ENCODE measurements at regions not wholly inside any gene's neighbourhood (a gene's known extent, or its start where the extent isn't known, plus 50 kb on each side); places are given as distances from the start of the nearest gene placed in this dataset.

DNA sequence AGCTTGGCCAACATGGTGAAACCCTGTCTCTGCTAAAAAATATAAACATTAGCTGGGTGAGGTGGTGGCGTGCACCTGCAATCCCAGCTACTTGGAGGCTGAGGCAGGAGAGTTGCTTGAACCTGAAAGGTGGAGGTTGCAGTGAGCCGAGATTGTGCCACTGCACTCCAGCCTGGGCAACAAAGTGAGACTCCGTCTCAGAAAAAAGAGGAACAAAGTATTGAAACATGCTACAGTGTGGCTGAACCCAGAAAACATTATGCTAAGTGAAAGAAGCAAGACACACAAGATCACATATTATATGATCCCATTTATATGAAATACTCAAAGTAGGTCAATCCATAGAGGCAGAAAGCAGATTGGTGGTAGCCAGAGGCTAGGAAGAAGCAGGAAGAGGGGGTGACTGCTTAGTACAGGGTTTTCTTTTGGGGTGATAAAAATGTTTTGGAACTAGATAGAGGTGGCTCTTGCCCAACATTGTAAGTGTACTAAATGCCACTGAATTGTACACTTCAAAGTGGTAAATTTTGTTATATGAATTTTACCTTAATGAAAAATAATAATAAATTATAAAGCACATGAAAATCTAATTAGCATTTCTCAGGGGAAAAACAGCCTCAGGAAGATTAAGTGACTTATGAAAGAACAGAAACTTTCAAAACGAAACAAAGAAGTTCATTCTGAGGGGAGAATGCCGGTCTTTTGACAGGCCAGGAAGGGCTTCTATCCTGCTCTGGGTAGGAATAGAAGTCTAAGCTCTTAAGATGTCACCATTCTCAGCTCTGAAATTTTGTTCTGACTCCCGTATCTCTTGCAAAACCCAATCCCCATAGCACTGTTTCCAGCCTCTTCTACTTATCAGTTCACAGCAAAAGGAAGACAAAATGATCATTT lies 161.1 kb upstream of the TBCA start:
- 0% methylated on average over 6 of the region's 6 CpGs for WGBS (ENCODE audit: insufficient coverage, insufficient replicate concordance, low lambda C conversion rate, missing lambda C conversion rate)
- Histone ChIP-seq H3K4me3 (peak overlapping the region; percentile 55; the same call in 1 of the 2 replicates), H3K9ac (ENCODE audit: control insufficient read depth, insufficient read depth, low read length) (peak overlapping the region; percentile 36; the same call in 1 of the 2 replicates), H3K36me3 (ENCODE audit: control insufficient read depth in 2 of 2, insufficient read depth in 2 of 2, low read length in 1 of 2) (no peaks in the 10 kb centered on the region), H2AFZ (ENCODE audit: control insufficient read depth, low read depth, low read length) (peak overlapping the region; percentile 7; the same call in 1 of the 2 replicates), H4K20me1 (ENCODE audit: control insufficient read depth, insufficient read depth) (no peaks in the 10 kb centered on the region), H3K4me1 (ENCODE audit: control insufficient read depth, insufficient read depth, low read length) (peaks cover 28% of the 10 kb centered on the region), H3K4me2 (ENCODE audit: control insufficient read depth, insufficient read depth) (peak overlapping the region; percentile 43), H3K9me3 (replicated peaks; ENCODE audit: control insufficient read depth, insufficient read depth, low read length) (no peaks in the 10 kb centered on the region; the same call in 1 of the 3 replicates), H3K27me3 (replicated peaks in 1 of 2; ENCODE audit: control insufficient read depth in 2 of 2, insufficient read depth in 2 of 2, low read length in 1 of 2) (no peaks in the 10 kb centered on the region), H3K79me2 (ENCODE audit: control insufficient read depth, insufficient read depth, low read length) (no peaks in the 10 kb centered on the region), H3K27ac (ENCODE audit: control insufficient read depth, insufficient read depth) (peak overlapping the region; percentile 86)
- peak; percentile 52 for DNase-seq (ENCODE audit: low read depth, low spot score)
- intact Hi-C loops (cut with micrococcal nuclease; ENCODE audit: unreplicated experiment) (loop anchor here (2.0 to 5.0 kb wide), 3 partner anchors 56 to 306 kb away; no protein-coding TSS in a partner anchor), in situ Hi-C loops (cut with MboI) (no loop called here)
- BruUV-seq (replicated peaks): no TSS peak
- ChIA-PET RAD21 (ENCODE audit: unreplicated experiment) (interaction anchor here (0.7 to 4.5 kb wide), 17 partner anchors 22 to 304 kb away, joined by 3 to 68 read pairs (median 3); no protein-coding TSS in a partner anchor), CTCF (interaction anchor here (0.7 to 2.8 kb wide), 8 partner anchors 31 to 376 kb away, joined by 3 to 11 read pairs (median 3); no protein-coding TSS in a partner anchor), POLR2A (interaction anchor here (0.6 to 2.7 kb wide), 11 partner anchors 13 to 445 kb away, joined by 3 to 12 read pairs (median 4); partner anchors contain the start of gene WDR41), SMC1A (ENCODE audit: uncharacterized antibody, unreplicated experiment) (interaction anchor here (0.7 to 4.6 kb wide), 25 partner anchors 9 to 346 kb away, joined by 3 to 81 read pairs (median 6); no protein-coding TSS in a partner anchor)
- FAIRE-seq: no peak
- ATAC-seq: peak; percentile 92
- TF ChIP-seq IKZF2 (IDR thresholded peaks at IDR 0.05): peak in 1 of 2 experiments; percentile 71; a peak in 2 of 4 replicates
- 0 out of 2 replicates have a peak, but pooled peaks have one; percentile 16 for TF ChIP-seq ZNF24 (IDR thresholded peaks at IDR 0.05)
- peak in 1 of 2 experiments; percentile 35; a peak in 1 of 4 replicates for TF ChIP-seq BHLHE40 (IDR thresholded peaks at IDR 0.05; ENCODE audit: borderline replicate concordance in 1 of 2, low read depth in 2 of 2, low read length in 1 of 2)
- TF ChIP-seq IRF4 (IDR thresholded peaks at IDR 0.05; ENCODE audit: low read depth, low read length): 0 out of 2 replicates have a peak, but pooled peaks have one; percentile 53
- TF ChIP-seq NBN (IDR thresholded peaks at IDR 0.05): no peak; the same call in 1 of the 2 replicates
- no peak for TF ChIP-seq TARDBP (IDR thresholded peaks at IDR 0.05; ENCODE audit: borderline replicate concordance)
- peak; percentile 60; the same call in 1 of the 2 replicates for TF ChIP-seq MTA2 (IDR thresholded peaks at IDR 0.05; ENCODE audit: low read depth)
- TF ChIP-seq ETV6 (conservative IDR thresholded peaks at IDR 0.05 in 1 of 2, IDR thresholded peaks at IDR 0.05 in 1 of 2; ENCODE audit: borderline replicate concordance in 1 of 2, low read depth in 1 of 2): 0 out of 4 replicates have a peak, but pooled peaks of 1 of the 2 experiments have one; percentile 13
- 0 out of 2 replicates have a peak, but pooled peaks have one; percentile 39 for TF ChIP-seq HDGF (IDR thresholded peaks at IDR 0.05)
- peak; percentile 91 for TF ChIP-seq ZNF217 (IDR thresholded peaks at IDR 0.05)
- peak; percentile 91 for TF ChIP-seq SMARCA5 (IDR thresholded peaks at IDR 0.05)
- peak; percentile 27 for TF ChIP-seq EED (IDR thresholded peaks at IDR 0.05; ENCODE audit: low read depth)
- TF ChIP-seq NFIC (IDR thresholded peaks at IDR 0.05; ENCODE audit: low read depth, low read length): peak; percentile 38
- TF ChIP-seq, protein P1, sequence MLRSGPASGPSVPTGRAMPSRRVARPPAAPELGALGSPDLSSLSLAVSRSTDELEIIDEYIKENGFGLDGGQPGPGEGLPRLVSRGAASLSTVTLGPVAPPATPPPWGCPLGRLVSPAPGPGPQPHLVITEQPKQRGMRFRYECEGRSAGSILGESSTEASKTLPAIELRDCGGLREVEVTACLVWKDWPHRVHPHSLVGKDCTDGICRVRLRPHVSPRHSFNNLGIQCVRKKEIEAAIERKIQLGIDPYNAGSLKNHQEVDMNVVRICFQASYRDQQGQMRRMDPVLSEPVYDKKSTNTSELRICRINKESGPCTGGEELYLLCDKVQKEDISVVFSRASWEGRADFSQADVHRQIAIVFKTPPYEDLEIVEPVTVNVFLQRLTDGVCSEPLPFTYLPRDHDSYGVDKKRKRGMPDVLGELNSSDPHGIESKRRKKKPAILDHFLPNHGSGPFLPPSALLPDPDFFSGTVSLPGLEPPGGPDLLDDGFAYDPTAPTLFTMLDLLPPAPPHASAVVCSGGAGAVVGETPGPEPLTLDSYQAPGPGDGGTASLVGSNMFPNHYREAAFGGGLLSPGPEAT (IDR thresholded peaks at IDR 0.05; ENCODE audit: low read depth): peak; percentile 32
- no peak for TF ChIP-seq MYC (IDR thresholded peaks at IDR 0.05; ENCODE audit: insufficient read depth, insufficient read length, insufficient replicate concordance, low read length, severe bottlenecking)
- TF ChIP-seq, protein P2, sequence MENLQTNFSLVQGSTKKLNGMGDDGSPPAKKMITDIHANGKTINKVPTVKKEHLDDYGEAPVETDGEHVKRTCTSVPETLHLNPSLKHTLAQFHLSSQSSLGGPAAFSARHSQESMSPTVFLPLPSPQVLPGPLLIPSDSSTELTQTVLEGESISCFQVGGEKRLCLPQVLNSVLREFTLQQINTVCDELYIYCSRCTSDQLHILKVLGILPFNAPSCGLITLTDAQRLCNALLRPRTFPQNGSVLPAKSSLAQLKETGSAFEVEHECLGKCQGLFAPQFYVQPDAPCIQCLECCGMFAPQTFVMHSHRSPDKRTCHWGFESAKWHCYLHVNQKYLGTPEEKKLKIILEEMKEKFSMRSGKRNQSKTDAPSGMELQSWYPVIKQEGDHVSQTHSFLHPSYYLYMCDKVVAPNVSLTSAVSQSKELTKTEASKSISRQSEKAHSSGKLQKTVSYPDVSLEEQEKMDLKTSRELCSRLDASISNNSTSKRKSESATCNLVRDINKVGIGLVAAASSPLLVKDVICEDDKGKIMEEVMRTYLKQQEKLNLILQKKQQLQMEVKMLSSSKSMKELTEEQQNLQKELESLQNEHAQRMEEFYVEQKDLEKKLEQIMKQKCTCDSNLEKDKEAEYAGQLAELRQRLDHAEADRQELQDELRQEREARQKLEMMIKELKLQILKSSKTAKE (IDR thresholded peaks at IDR 0.05; ENCODE audit: low read depth, poor library complexity, severe bottlenecking): peak; percentile 56
- 0 out of 2 replicates have a peak, but pooled peaks have one; percentile 38 for TF ChIP-seq CBFB (IDR thresholded peaks at IDR 0.05; ENCODE audit: low read depth)
- peak; percentile 76 for TF ChIP-seq DPF2 (IDR thresholded peaks at IDR 0.05)
- TF ChIP-seq WRNIP1 (IDR thresholded peaks at IDR 0.05; ENCODE audit: borderline replicate concordance, low read depth, low read length): no peak
- no peak for TF ChIP-seq ZZZ3 (IDR thresholded peaks at IDR 0.05; ENCODE audit: control insufficient read depth, insufficient read length, low read depth)
